Astrocyte of the spinal cord (primary cell): ENCODE measurements at regions not wholly inside any gene's neighbourhood (a gene's known extent, or its start where the extent isn't known, plus 50 kb on each side); places are given as distances from the start of the nearest gene placed in this dataset.

Source experiments
- DNase-seq: peaks from one replicate; pipeline ENCODE4 v3.0.0; 2011; ENCODE audit warnings: low read depth, low spot score
- H3K4me3 ChIP-seq: 2 replicates; pipeline ENCODE4 v1.5.1; 2011; ENCODE audit warnings: low read depth, mild to moderate bottlenecking, low read length, moderate library complexity
- CTCF ChIP-seq: IDR thresholded peaks from 2 replicates; pipeline ENCODE4 v1.5.1; 2012; ENCODE audit warnings: low read depth, mild to moderate bottlenecking, low read length, inconsistent platforms
- in situ Hi-C: cut with HindIII; loops from 2 replicates; pipeline ENCODE4 v1.10.0; 2017; ENCODE audit warnings: low sequenced_read_pairs

- no peak for TF ChIP-seq CTCF
- H3K4me3 ChIP-seq = no peak overlapping the region
- no peak for DNase-seq
- in situ Hi-C loops = no loop called here
These were observed 273.6 kb downstream of the ETAA1 start for GRCh38 chr2:67670747-67671183.

DNA sequence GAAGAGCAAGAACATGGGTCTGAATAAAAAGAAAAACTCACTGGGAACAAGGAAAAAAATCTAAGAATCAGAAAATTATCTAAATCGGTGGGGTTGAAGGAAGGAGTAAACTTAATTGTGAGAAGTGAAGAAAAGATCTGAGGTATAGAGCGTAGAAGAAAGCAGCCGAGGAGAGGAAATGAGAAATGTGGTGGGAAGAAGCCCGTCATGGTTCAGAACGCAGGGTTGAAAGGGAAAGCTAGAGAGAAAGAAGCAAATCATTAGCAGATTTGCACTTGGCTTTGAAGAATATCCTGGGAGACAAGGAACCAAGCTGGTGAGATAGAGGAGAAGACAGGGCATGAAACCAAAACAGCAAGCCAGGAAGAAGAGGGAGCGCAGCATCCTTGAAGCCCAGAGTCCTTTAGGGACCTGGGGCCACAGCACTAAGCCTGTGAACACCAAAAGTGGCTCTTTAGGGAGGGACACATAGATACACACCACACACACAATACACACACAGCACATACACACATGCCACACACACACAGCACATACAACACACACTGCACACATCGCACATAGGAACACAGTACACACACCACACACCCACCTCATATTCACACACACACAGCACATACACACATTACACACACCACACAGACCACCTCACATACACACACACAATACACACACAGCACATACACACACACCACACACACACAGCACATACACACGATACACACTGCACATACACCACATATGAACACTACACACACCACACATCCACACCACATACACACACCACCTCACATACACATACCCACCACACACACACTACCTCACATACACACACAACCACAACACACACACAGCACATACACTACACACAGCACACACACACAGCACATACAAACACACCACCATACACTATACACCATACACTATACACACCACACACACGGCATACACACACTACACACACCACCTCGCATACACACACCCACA is 274.6 kb downstream of the ETAA1 start:
- in situ Hi-C loops = no loop called here
- no peak for DNase-seq
- no peak overlapping the region for H3K4me3 ChIP-seq
- TF ChIP-seq CTCF = no peak

- no peak for DNase-seq
- no peak for TF ChIP-seq CTCF
- in situ Hi-C loops = no loop called here
- H3K4me3 ChIP-seq = no peak overlapping the region
These were observed 277.5 kb downstream of the ETAA1 start for GRCh38 chr2:67674668-67675067.

GRCh38 chr2:67684991-67685390 is 287.9 kb downstream of the ETAA1 start:
- in situ Hi-C loops = no loop called here
- no peak overlapping the region for H3K4me3 ChIP-seq
- no peak for DNase-seq
- no peak for TF ChIP-seq CTCF

DNA sequence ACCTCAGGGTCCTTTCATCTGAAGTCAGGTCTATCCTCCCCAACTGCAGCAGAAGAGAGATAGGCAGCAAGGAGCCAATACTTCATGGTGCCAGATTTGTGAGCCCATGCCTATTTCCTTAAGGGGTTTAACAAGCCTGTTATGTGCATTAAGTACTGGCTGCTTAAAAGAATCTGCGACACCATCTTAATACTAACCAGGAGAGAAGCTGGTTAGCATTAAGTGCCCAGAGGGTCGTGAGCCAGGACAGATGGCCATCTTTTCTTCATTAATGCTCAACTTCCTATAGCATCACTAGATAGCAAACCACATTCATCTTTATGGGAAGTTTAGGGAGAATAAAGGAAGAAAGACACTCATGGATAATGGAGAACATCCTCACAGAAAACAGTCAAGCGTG is 289.1 kb downstream of the ETAA1 start:
- no peak overlapping the region for H3K4me3 ChIP-seq
- no peak for TF ChIP-seq CTCF
- in situ Hi-C loops = no loop called here
- no peak for DNase-seq

DNA sequence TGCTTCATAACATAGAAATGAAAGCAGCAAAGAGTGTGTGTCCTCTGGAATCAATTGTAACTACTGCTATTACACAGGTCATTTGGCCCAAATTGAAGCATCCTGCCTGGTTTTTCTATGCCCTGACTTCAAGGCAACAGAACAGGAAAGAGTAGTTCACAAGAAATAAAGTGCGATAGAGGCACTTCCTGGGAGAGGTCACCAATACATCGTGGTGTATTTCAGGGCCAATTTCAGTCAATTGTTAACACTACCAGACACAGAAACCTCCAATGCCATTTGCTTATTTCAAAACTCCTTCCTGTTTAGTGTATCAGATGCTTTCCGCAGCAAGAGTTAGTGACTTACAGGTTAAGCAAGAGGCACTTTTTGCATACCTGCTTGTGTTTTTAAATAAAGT is 292.1 kb downstream of the ETAA1 start:
- no peak for DNase-seq
- TF ChIP-seq CTCF = no peak
- H3K4me3 ChIP-seq = no peak overlapping the region
- in situ Hi-C loops = no loop called here
